HPDE6-E6E7 (cell line): ENCODE measurements at regions not wholly inside any gene's neighbourhood (a gene's known extent, or its start where the extent isn't known, plus 50 kb on each side); places are given as distances from the start of the nearest gene placed in this dataset.
A peak's percentile ranks its signal among the peaks of the same experiment; 100 is the strongest.
"Not testable (repeated sequence)": the region's sequence is repeated elsewhere in the genome, so short reads cannot be mapped to it uniquely, and the experiment has no call there.

ENCODE experiments used
- DNase-seq: peaks from one replicate; pipeline ENCODE4 v3.0.0; 2011; ENCODE audit warnings: missing footprints; ENCODE audit errors: extremely low spot score

- DNase-seq: no peak
These were observed 810.9 kb downstream of the LTN1 start for GRCh38 chr21:28181730-28182129.

GRCh38 chr21:28179136-28179535, 813.5 kb downstream of the LTN1 start:
- no peak for DNase-seq

GRCh38 chr21:28177124-28177523, 815.6 kb downstream of the LTN1 start:
- no peak for DNase-seq

GRCh38 chr21:28174701-28175100, 818.0 kb downstream of the LTN1 start:
- no peak for DNase-seq

- no peak for DNase-seq
These were observed 818.7 kb downstream of the LTN1 start for GRCh38 chr21:28174006-28174405.

- DNase-seq: no peak
These were observed 820.3 kb downstream of the LTN1 start for GRCh38 chr21:28172376-28172775.

GRCh38 chr21:28167366-28167765, 825.3 kb downstream of the LTN1 start:
- no peak for DNase-seq

GRCh38 chr21:28164519-28164918, 828.2 kb downstream of the LTN1 start:
- not testable (repeated sequence) for DNase-seq

- DNase-seq: not testable (repeated sequence)
These were observed 830.6 kb downstream of the LTN1 start for GRCh38 chr21:28162052-28162451.

GRCh38 chr21:28160378-28160777, 832.3 kb downstream of the LTN1 start:
- no peak for DNase-seq

- no peak for DNase-seq
These were observed 833.3 kb downstream of the LTN1 start for GRCh38 chr21:28159396-28159795.

- no peak for DNase-seq
These were observed 836.1 kb downstream of the LTN1 start for GRCh38 chr21:28156590-28156989.

- DNase-seq: no peak
These were observed 838.6 kb downstream of the LTN1 start for GRCh38 chr21:28154121-28154520.

- no peak for DNase-seq
These were observed 839.9 kb downstream of the LTN1 start for GRCh38 chr21:28152732-28153131.

GRCh38 chr21:28151758-28152157, 840.9 kb downstream of the LTN1 start:
- no peak for DNase-seq

- no peak for DNase-seq
These were observed 841.9 kb downstream of the LTN1 start for GRCh38 chr21:28150778-28151177.

- DNase-seq: no peak
These were observed 844.1 kb downstream of the LTN1 start for GRCh38 chr21:28148400-28149064.

GRCh38 chr21:28144653-28145052, 848.0 kb downstream of the LTN1 start:
- no peak for DNase-seq

GRCh38 chr21:28144089-28144488, 848.6 kb downstream of the LTN1 start:
- no peak for DNase-seq

- peak; percentile 1 for DNase-seq
These were observed 850.0 kb downstream of the LTN1 start for GRCh38 chr21:28142697-28143096.

- no peak for DNase-seq
These were observed 854.4 kb downstream of the LTN1 start for GRCh38 chr21:28138272-28138671.

- no peak for DNase-seq
These were observed 855.9 kb downstream of the LTN1 start for GRCh38 chr21:28136656-28137255.

- DNase-seq: no peak
These were observed 857.0 kb downstream of the LTN1 start for GRCh38 chr21:28135646-28136045.

GRCh38 chr21:28133116-28133515, 859.6 kb downstream of the LTN1 start:
- DNase-seq: no peak
